A673 (cell line): ENCODE measurements at regions not wholly inside any gene's neighbourhood (a gene's known extent, or its start where the extent isn't known, plus 50 kb on each side); places are given as distances from the start of the nearest gene placed in this dataset.

Experiments
- CTCF ChIP-seq: fragments of 300-800, 200-600 bp; sonication (generic); conservative IDR thresholded peaks from 2 replicates; pipeline ENCODE4 v1.5.1; 2017; ENCODE audit warnings: low read depth, mild to moderate bottlenecking, antibody characterized with exemption, low read length, moderate library complexity, mixed read lengths
- EZH2 ChIP-seq: fragments of 200-600 bp; sonication (generic); IDR thresholded peaks from 2 replicates; pipeline ENCODE4 v1.6.1; 2017; ENCODE audit warnings: borderline replicate concordance, low read depth, mild to moderate bottlenecking, mixed read lengths, antibody characterized with exemption, low read length; ENCODE audit not compliant: poor library complexity, severe bottlenecking

- peak; percentile 50; the same call in 1 of the 2 replicates for TF ChIP-seq CTCF
- TF ChIP-seq EZH2 = no peak
Measured at GRCh38 chrX:4277122-4277521, 563.7 kb upstream of the PRKX start.
